WTC11 (cell line): ENCODE measurements at regions not wholly inside any gene's neighbourhood (a gene's known extent, or its start where the extent isn't known, plus 50 kb on each side); places are given as distances from the start of the nearest gene placed in this dataset.

Experiments
- ATAC-seq: fragments of 200-7000 bp; cut with Tn5 transposase; 2 replicates; pipeline ENCODE4 v1.10.0; 2021; ENCODE audit warnings: mild to moderate bottlenecking, moderate library complexity
- CTCF ChIA-PET: fragments of 300-600 bp; sonication (Branson Sonifier 250); formaldehyde crosslinking; loops from one replicate; lab custom pipeline; 2021; ENCODE audit warnings: antibody characterized with exemption; lab: Charles Lee
- POLR2A ChIA-PET: fragments of 350-600 bp; sonication (Branson Sonifier 250); formaldehyde crosslinking; loops from one replicate; lab custom pipeline; 2021; ENCODE audit warnings: antibody characterized with exemption; lab: Charles Lee
- DNase-seq: peaks from one replicate; pipeline ENCODE4 v3.0.0; 2021; ENCODE audit warnings: low spot score
- H3K27ac Mint-ChIP-seq: 2 replicates; pipeline ENCODE4 v1.8.0; 2021; ENCODE audit warnings: mixed read lengths
- H3K27me3 Mint-ChIP-seq: 2 replicates; pipeline ENCODE4 v1.8.0; 2021; ENCODE audit warnings: low read depth, mild to moderate bottlenecking, moderate library complexity, mixed read lengths
- H3K36me3 Mint-ChIP-seq: 2 replicates; pipeline ENCODE4 v1.8.0; 2021; ENCODE audit warnings: mixed read lengths
- H3K4me1 Mint-ChIP-seq: 2 replicates; pipeline ENCODE4 v1.8.0; 2022; ENCODE audit warnings: mixed read lengths
- H3K4me3 Mint-ChIP-seq: 2 replicates; pipeline ENCODE4 v1.8.0; 2021; ENCODE audit warnings: mild to moderate bottlenecking, moderate library complexity, mixed read lengths
- H3K9me3 Mint-ChIP-seq: 2 replicates; pipeline ENCODE4 v1.8.0; 2021; ENCODE audit warnings: mixed read lengths
- EMX1 ChIP-seq: fragments of 250-450 bp; sonication (Bioruptor Pico); IDR thresholded peaks from 2 replicates; pipeline ENCODE4 v1.8.0; 2021; ENCODE audit warnings: mild to moderate bottlenecking
- GTF2I ChIP-seq: fragments of 250-450 bp; sonication (Bioruptor Pico); conservative IDR thresholded peaks from 2 replicates; pipeline ENCODE4 v1.4.0; 2021; ENCODE audit warnings: mild to moderate bottlenecking
- JUN ChIP-seq: sonication (generic); formaldehyde crosslinking; IDR thresholded peaks from 2 replicates; pipeline ENCODE4 v1.8.0; 2023; ENCODE audit warnings: mild to moderate bottlenecking, missing genetic modification reagents
- NR2C2 ChIP-seq: sonication (generic); formaldehyde crosslinking; IDR thresholded peaks from 2 replicates; pipeline ENCODE4 v1.8.0; 2022; ENCODE audit warnings: mild to moderate bottlenecking, missing genetic modification reagents
- NR3C1 ChIP-seq: sonication (generic); formaldehyde crosslinking; conservative IDR thresholded peaks from 2 replicates; pipeline ENCODE4 v1.8.1; 2023; ENCODE audit warnings: low read depth, mild to moderate bottlenecking, missing genetic modification reagents
- OVOL2 ChIP-seq: fragments of 250-450 bp; sonication (Bioruptor Pico); IDR thresholded peaks from 2 replicates; pipeline ENCODE4 v1.9.0; 2021; ENCODE audit warnings: mild to moderate bottlenecking, borderline replicate concordance
- RELA ChIP-seq: sonication (generic); formaldehyde crosslinking; IDR thresholded peaks from 2 replicates; pipeline ENCODE4 v1.8.1; 2022; ENCODE audit warnings: missing genetic modification reagents, mild to moderate bottlenecking, borderline replicate concordance
- RORB ChIP-seq: fragments of 250-450 bp; sonication (Bioruptor Pico); IDR thresholded peaks from 2 replicates; pipeline ENCODE4 v1.9.0; 2021; ENCODE audit warnings: mild to moderate bottlenecking
- SMAD4 ChIP-seq: sonication (generic); formaldehyde crosslinking; IDR thresholded peaks from 2 replicates; pipeline ENCODE4 v1.8.0; 2022; ENCODE audit warnings: mild to moderate bottlenecking, missing genetic modification reagents
- SOX15 ChIP-seq: fragments of 250-450 bp; sonication (Bioruptor Pico); IDR thresholded peaks from 2 replicates; pipeline ENCODE4 v1.9.0; 2021; ENCODE audit warnings: mild to moderate bottlenecking
- SP1 ChIP-seq: sonication (generic); formaldehyde crosslinking; conservative IDR thresholded peaks from 2 replicates; pipeline ENCODE4 v1.8.1; 2022; ENCODE audit warnings: missing genetic modification reagents
- TP53 ChIP-seq: sonication (generic); formaldehyde crosslinking; IDR thresholded peaks from 2 replicates; pipeline ENCODE4 v1.8.1; 2023; ENCODE audit warnings: mild to moderate bottlenecking, missing genetic modification reagents
- ZNF121 ChIP-seq: sonication (generic); formaldehyde crosslinking; IDR thresholded peaks from 2 replicates; pipeline ENCODE4 v1.8.0; 2023; ENCODE audit warnings: missing genetic modification reagents
- ZNF138 ChIP-seq: sonication (generic); formaldehyde crosslinking; conservative IDR thresholded peaks from 2 replicates; pipeline ENCODE4 v1.8.1; 2022; ENCODE audit warnings: mild to moderate bottlenecking, moderate library complexity, missing genetic modification reagents
- ZNF263 ChIP-seq: sonication (generic); formaldehyde crosslinking; IDR thresholded peaks from 2 replicates; pipeline ENCODE4 v1.8.1; 2022; ENCODE audit warnings: low read depth, mild to moderate bottlenecking, moderate library complexity, missing genetic modification reagents
- ZNF317 ChIP-seq: sonication (generic); formaldehyde crosslinking; IDR thresholded peaks from 2 replicates; pipeline ENCODE4 v1.8.1; 2023; ENCODE audit warnings: low read depth, mild to moderate bottlenecking, moderate library complexity, missing genetic modification reagents, borderline replicate concordance
- TF ChIP-seq, protein P1 (sequence below): fragments of 200-600 bp; IDR thresholded peaks from 2 replicates; pipeline ENCODE4 v1.8.0; 2022; ENCODE audit warnings: antibody characterized with exemption
- TF ChIP-seq, protein P2 (sequence below): sonication (generic); formaldehyde crosslinking; IDR thresholded peaks from 2 replicates; pipeline ENCODE4 v1.8.0; 2022; ENCODE audit warnings: mild to moderate bottlenecking, missing genetic modification reagents
- TF ChIP-seq, protein P3 (sequence below): sonication (generic); formaldehyde crosslinking; conservative IDR thresholded peaks from 2 replicates; pipeline ENCODE4 v1.8.1; 2022; ENCODE audit warnings: mild to moderate bottlenecking, missing genetic modification reagents
- TF ChIP-seq, protein P4 (sequence below): fragments of 250-450 bp; sonication (Bioruptor Pico); IDR thresholded peaks from 2 replicates; pipeline ENCODE4 v1.8.0; 2021; ENCODE audit warnings: mild to moderate bottlenecking
- TF ChIP-seq, protein P5 (sequence below): sonication (generic); formaldehyde crosslinking; IDR thresholded peaks from 2 replicates; pipeline ENCODE4 v1.8.1; 2023; ENCODE audit warnings: mild to moderate bottlenecking, missing genetic modification reagents

- TF ChIP-seq JUN (CRISPR knock-in tag): no peak
- no peak for TF ChIP-seq SOX15 (CRISPR knock-in tag)
- no peak for TF ChIP-seq NR2C2 (CRISPR knock-in tag)
- TF ChIP-seq ZNF138 (CRISPR knock-in tag): no peak
- TF ChIP-seq, protein P1, sequence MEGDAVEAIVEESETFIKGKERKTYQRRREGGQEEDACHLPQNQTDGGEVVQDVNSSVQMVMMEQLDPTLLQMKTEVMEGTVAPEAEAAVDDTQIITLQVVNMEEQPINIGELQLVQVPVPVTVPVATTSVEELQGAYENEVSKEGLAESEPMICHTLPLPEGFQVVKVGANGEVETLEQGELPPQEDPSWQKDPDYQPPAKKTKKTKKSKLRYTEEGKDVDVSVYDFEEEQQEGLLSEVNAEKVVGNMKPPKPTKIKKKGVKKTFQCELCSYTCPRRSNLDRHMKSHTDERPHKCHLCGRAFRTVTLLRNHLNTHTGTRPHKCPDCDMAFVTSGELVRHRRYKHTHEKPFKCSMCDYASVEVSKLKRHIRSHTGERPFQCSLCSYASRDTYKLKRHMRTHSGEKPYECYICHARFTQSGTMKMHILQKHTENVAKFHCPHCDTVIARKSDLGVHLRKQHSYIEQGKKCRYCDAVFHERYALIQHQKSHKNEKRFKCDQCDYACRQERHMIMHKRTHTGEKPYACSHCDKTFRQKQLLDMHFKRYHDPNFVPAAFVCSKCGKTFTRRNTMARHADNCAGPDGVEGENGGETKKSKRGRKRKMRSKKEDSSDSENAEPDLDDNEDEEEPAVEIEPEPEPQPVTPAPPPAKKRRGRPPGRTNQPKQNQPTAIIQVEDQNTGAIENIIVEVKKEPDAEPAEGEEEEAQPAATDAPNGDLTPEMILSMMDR: no peak
- no peak for TF ChIP-seq ZNF317 (CRISPR knock-in tag)
- no peak for TF ChIP-seq EMX1 (CRISPR knock-in tag)
- TF ChIP-seq, protein P2, sequence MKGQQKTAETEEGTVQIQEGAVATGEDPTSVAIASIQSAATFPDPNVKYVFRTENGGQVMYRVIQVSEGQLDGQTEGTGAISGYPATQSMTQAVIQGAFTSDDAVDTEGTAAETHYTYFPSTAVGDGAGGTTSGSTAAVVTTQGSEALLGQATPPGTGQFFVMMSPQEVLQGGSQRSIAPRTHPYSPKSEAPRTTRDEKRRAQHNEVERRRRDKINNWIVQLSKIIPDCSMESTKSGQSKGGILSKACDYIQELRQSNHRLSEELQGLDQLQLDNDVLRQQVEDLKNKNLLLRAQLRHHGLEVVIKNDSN (CRISPR knock-in tag): no peak
- TF ChIP-seq GTF2I (CRISPR knock-in tag): no peak
- TF ChIP-seq NR3C1 (CRISPR knock-in tag): no peak
- TF ChIP-seq, all 79 proteins: peak for 0
Measured at GRCh38 chr5:159547466-159548195, 217.3 kb upstream of the IL12B start (continued).

GRCh38 chr5:159548517-159548916 lies 218.2 kb upstream of the IL12B start:
- no peak for DNase-seq
- Mint-ChIP-seq H3K4me1 (no peaks in the 10 kb centered on the region), H3K4me3 (no peak overlapping the region), H3K9me3 (peaks cover 38% of the 10 kb centered on the region), H3K27ac (no peak overlapping the region), H3K27me3 (peaks cover 2% of the 10 kb centered on the region; the same call in 1 of the 2 replicates), H3K36me3 (peaks cover 8% of the 10 kb centered on the region)
- ChIA-PET CTCF (no interaction called here), POLR2A (no interaction called here)
- ATAC-seq: no peak
- TF ChIP-seq, protein P3, sequence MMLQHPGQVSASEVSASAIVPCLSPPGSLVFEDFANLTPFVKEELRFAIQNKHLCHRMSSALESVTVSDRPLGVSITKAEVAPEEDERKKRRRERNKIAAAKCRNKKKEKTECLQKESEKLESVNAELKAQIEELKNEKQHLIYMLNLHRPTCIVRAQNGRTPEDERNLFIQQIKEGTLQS (CRISPR knock-in tag): no peak
- TF ChIP-seq SMAD4 (CRISPR knock-in tag) (no peak), RORB (CRISPR knock-in tag) (no peak), SP1 (CRISPR knock-in tag) (no peak), RELA (CRISPR knock-in tag) (no peak), OVOL2 (no peak), ZNF263 (CRISPR knock-in tag) (no peak), GTF2I (CRISPR knock-in tag) (no peak), ZNF121 (no peak), ZNF138 (CRISPR knock-in tag) (no peak), TP53 (CRISPR knock-in tag) (no peak)
- TF ChIP-seq, protein P2 (CRISPR knock-in tag): no peak
- TF ChIP-seq, protein P4, sequence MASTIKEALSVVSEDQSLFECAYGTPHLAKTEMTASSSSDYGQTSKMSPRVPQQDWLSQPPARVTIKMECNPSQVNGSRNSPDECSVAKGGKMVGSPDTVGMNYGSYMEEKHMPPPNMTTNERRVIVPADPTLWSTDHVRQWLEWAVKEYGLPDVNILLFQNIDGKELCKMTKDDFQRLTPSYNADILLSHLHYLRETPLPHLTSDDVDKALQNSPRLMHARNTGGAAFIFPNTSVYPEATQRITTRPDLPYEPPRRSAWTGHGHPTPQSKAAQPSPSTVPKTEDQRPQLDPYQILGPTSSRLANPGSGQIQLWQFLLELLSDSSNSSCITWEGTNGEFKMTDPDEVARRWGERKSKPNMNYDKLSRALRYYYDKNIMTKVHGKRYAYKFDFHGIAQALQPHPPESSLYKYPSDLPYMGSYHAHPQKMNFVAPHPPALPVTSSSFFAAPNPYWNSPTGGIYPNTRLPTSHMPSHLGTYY (CRISPR knock-in tag): no peak
- TF ChIP-seq, protein P5, sequence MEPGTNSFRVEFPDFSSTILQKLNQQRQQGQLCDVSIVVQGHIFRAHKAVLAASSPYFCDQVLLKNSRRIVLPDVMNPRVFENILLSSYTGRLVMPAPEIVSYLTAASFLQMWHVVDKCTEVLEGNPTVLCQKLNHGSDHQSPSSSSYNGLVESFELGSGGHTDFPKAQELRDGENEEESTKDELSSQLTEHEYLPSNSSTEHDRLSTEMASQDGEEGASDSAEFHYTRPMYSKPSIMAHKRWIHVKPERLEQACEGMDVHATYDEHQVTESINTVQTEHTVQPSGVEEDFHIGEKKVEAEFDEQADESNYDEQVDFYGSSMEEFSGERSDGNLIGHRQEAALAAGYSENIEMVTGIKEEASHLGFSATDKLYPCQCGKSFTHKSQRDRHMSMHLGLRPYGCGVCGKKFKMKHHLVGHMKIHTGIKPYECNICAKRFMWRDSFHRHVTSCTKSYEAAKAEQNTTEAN (CRISPR knock-in tag): no peak
